ENCODE measurements at regions not wholly inside any gene's neighbourhood (a gene's known extent, or its start where the extent isn't known, plus 50 kb on each side); places are given as distances from the start of the nearest gene placed in this dataset.

GRCh38 chr9:111197256-111197655 is 132.8 kb downstream of the OR2K2 start (continued):
- TF ChIP-seq E2F1 (CRISPR knock-in tag; IDR thresholded peaks at IDR 0.05) (no peak), E2F4 (CRISPR knock-in tag; IDR thresholded peaks at IDR 0.05; ENCODE audit: borderline replicate concordance, low read depth) (no peak), CREM (CRISPR knock-in tag; IDR thresholded peaks at IDR 0.05) (no peak)

GRCh38 chr9:111195766-111196165 is 134.3 kb downstream of the OR2K2 start:
- CTCF ChIA-PET, result no interaction called here
- DNase-seq (ENCODE audit: low spot score), result no peak
- ATAC-seq, result no peak
- Mint-ChIP-seq H3K4me3 (no peak overlapping the region), H3K27me3 (ENCODE audit: low read depth) (no peaks in the 10 kb centered on the region; the same call in 1 of the 2 replicates), H3K27ac (no peak overlapping the region), H3K4me1 (peaks cover 13% of the 10 kb centered on the region), H3K36me3 (peaks cover 14% of the 10 kb centered on the region), H3K9me3 (peaks cover 21% of the 10 kb centered on the region)
- TF ChIP-seq ATF3 (CRISPR knock-in tag; conservative IDR thresholded peaks at IDR 0.05) (no peak), AR (CRISPR knock-in tag; IDR thresholded peaks at IDR 0.05) (no peak)
- POLR2A ChIA-PET, result no interaction called here

- POLR2A ChIA-PET, result no interaction called here
- CTCF ChIA-PET, result no interaction called here
- DNase-seq (ENCODE audit: low spot score) (no peak), ATAC-seq (no peak)
- H3K27me3 Mint-ChIP-seq (ENCODE audit: low read depth), result no peaks in the 10 kb centered on the region; the same call in 1 of the 2 replicates
- H3K4me1 Mint-ChIP-seq, result peaks cover 13% of the 10 kb centered on the region
- H3K9me3 Mint-ChIP-seq, result peaks cover 7% of the 10 kb centered on the region
- no peak overlapping the region for H3K27ac Mint-ChIP-seq
- H3K4me3 Mint-ChIP-seq, result no peak overlapping the region
- peaks cover 1% of the 10 kb centered on the region; the same call in 1 of the 2 replicates for H3K36me3 Mint-ChIP-seq
- TF ChIP-seq USF1 (CRISPR knock-in tag; IDR thresholded peaks at IDR 0.05) (no peak), ZNF263 (CRISPR knock-in tag; IDR thresholded peaks at IDR 0.05; ENCODE audit: low read depth) (no peak), ZBTB21 (CRISPR knock-in tag; IDR thresholded peaks at IDR 0.05; ENCODE audit: borderline replicate concordance) (no peak), TEAD1 (CRISPR knock-in tag; IDR thresholded peaks at IDR 0.05) (no peak), RELA (CRISPR knock-in tag; IDR thresholded peaks at IDR 0.05; ENCODE audit: borderline replicate concordance) (no peak), ESRRA (CRISPR knock-in tag; IDR thresholded peaks at IDR 0.05; ENCODE audit: borderline replicate concordance) (no peak), ZSCAN18 (CRISPR knock-in tag; IDR thresholded peaks at IDR 0.05) (no peak), HMGXB4 (CRISPR knock-in tag; IDR thresholded peaks at IDR 0.05) (no peak), ATF2 (CRISPR knock-in tag; IDR thresholded peaks at IDR 0.05; ENCODE audit: borderline replicate concordance, low read depth) (no peak), CREM (CRISPR knock-in tag; IDR thresholded peaks at IDR 0.05) (no peak), MXD4 (CRISPR knock-in tag; IDR thresholded peaks at IDR 0.05; ENCODE audit: borderline replicate concordance) (no peak), GTF2I (CRISPR knock-in tag; conservative IDR thresholded peaks at IDR 0.05) (no peak), ZMAT4 (CRISPR knock-in tag; IDR thresholded peaks at IDR 0.05) (no peak), OVOL2 (CRISPR knock-in tag; IDR thresholded peaks at IDR 0.05; ENCODE audit: borderline replicate concordance) (no peak), FOXJ3 (CRISPR knock-in tag; IDR thresholded peaks at IDR 0.05; ENCODE audit: borderline replicate concordance) (no peak)
These were observed 136.9 kb downstream of the OR2K2 start for GRCh38 chr9:111193095-111193494.
